HL-60 (cell line): ENCODE measurements at regions not wholly inside any gene's neighbourhood (a gene's known extent, or its start where the extent isn't known, plus 50 kb on each side); places are given as distances from the start of the nearest gene placed in this dataset.

ENCODE experiments used
- DNase-seq, 2 experiments: peaks; one replicate each; pipeline ENCODE4 v3.0.0-alpha.2; 2010 to 2020; ENCODE audit warnings: low read depth in 1 of 2, low spot score in 1 of 2
- H3K27ac ChIP-seq: fragments of 250-450 bp; sonication (Bioruptor Pico); replicated peaks from 2 replicates; pipeline ENCODE4 v1.5.1; 2020; ENCODE audit warnings: mild to moderate bottlenecking, moderate library complexity
- H3K27me3 ChIP-seq: fragments of 250-450 bp; sonication (Bioruptor Pico); 2 replicates; pipeline ENCODE4 v1.5.1; 2021; ENCODE audit warnings: mild to moderate bottlenecking, moderate library complexity; ENCODE audit not compliant: insufficient read depth, poor library complexity, severe bottlenecking
- H3K4me3 ChIP-seq: replicated peaks from 2 replicates; pipeline ENCODE4 v1.5.1; 2011; ENCODE audit warnings: mild to moderate bottlenecking, control low read depth, low read length; ENCODE audit not compliant: insufficient read depth
- GABPA ChIP-seq: IDR thresholded peaks from 2 replicates; pipeline ENCODE4 v1.6.1; 2012; ENCODE audit warnings: low read depth
- POLR2AphosphoS5 ChIP-seq: IDR thresholded peaks from 2 replicates; pipeline ENCODE4 v1.6.1; 2012; ENCODE audit warnings: low read depth
- SPI1 ChIP-seq: IDR thresholded peaks from 2 replicates; pipeline ENCODE4 v1.6.1; 2012; ENCODE audit warnings: low read depth, mild to moderate bottlenecking, borderline replicate concordance
- TF ChIP-seq, protein P1 (sequence below): IDR thresholded peaks from one replicate; pipeline ENCODE4 v1.5.1; 2011; ENCODE audit warnings: low read length, control low read depth, inconsistent platforms; ENCODE audit not compliant: insufficient read depth
- TF ChIP-seq, protein P2 (sequence below): IDR thresholded peaks from 2 replicates; pipeline ENCODE4 v1.6.1; 2012; ENCODE audit warnings: low read depth; ENCODE audit not compliant: insufficient replicate concordance

DNA sequence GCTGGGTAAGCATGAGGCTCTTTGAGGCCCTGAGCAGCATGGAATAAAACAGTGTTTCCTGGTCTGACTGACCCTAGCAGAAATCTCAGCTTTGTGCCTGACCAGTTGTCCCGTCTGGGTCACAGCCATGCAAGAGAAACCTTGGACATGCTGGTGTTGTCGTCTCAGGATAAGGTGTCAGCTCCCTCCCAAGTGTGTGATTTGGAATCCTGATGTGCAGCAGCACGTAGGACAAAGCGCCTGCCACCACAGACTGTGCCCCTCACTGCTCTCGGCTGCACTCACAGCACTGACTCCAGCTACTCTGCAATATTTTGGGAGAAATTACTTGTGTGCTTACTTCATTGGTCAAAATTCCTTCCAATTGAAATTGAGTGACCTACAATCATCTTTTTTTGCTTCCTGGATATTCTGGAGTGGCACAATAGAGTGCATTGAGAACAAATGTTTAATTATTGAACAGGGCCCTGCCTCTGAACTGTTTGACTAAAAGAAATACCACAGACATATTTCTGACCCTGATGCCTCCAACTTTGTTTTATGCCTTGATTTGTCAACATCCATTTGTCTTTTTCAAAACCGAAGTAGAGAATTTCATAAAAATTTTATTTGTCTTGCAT, 352.4 kb downstream of the SOCS6 start:
- DNase-seq: no peak
- no peak overlapping the region for H3K4me3 ChIP-seq
- TF ChIP-seq GABPA (no peak), POLR2AphosphoS5 (no peak), SPI1 (no peak)
- TF ChIP-seq, protein P1, sequence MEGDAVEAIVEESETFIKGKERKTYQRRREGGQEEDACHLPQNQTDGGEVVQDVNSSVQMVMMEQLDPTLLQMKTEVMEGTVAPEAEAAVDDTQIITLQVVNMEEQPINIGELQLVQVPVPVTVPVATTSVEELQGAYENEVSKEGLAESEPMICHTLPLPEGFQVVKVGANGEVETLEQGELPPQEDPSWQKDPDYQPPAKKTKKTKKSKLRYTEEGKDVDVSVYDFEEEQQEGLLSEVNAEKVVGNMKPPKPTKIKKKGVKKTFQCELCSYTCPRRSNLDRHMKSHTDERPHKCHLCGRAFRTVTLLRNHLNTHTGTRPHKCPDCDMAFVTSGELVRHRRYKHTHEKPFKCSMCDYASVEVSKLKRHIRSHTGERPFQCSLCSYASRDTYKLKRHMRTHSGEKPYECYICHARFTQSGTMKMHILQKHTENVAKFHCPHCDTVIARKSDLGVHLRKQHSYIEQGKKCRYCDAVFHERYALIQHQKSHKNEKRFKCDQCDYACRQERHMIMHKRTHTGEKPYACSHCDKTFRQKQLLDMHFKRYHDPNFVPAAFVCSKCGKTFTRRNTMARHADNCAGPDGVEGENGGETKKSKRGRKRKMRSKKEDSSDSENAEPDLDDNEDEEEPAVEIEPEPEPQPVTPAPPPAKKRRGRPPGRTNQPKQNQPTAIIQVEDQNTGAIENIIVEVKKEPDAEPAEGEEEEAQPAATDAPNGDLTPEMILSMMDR: no peak
- TF ChIP-seq, protein P2, sequence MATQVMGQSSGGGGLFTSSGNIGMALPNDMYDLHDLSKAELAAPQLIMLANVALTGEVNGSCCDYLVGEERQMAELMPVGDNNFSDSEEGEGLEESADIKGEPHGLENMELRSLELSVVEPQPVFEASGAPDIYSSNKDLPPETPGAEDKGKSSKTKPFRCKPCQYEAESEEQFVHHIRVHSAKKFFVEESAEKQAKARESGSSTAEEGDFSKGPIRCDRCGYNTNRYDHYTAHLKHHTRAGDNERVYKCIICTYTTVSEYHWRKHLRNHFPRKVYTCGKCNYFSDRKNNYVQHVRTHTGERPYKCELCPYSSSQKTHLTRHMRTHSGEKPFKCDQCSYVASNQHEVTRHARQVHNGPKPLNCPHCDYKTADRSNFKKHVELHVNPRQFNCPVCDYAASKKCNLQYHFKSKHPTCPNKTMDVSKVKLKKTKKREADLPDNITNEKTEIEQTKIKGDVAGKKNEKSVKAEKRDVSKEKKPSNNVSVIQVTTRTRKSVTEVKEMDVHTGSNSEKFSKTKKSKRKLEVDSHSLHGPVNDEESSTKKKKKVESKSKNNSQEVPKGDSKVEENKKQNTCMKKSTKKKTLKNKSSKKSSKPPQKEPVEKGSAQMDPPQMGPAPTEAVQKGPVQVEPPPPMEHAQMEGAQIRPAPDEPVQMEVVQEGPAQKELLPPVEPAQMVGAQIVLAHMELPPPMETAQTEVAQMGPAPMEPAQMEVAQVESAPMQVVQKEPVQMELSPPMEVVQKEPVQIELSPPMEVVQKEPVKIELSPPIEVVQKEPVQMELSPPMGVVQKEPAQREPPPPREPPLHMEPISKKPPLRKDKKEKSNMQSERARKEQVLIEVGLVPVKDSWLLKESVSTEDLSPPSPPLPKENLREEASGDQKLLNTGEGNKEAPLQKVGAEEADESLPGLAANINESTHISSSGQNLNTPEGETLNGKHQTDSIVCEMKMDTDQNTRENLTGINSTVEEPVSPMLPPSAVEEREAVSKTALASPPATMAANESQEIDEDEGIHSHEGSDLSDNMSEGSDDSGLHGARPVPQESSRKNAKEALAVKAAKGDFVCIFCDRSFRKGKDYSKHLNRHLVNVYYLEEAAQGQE: no peak
- no peak overlapping the region for H3K27ac ChIP-seq
- no peaks in the 10 kb centered on the region for H3K27me3 ChIP-seq

DNA sequence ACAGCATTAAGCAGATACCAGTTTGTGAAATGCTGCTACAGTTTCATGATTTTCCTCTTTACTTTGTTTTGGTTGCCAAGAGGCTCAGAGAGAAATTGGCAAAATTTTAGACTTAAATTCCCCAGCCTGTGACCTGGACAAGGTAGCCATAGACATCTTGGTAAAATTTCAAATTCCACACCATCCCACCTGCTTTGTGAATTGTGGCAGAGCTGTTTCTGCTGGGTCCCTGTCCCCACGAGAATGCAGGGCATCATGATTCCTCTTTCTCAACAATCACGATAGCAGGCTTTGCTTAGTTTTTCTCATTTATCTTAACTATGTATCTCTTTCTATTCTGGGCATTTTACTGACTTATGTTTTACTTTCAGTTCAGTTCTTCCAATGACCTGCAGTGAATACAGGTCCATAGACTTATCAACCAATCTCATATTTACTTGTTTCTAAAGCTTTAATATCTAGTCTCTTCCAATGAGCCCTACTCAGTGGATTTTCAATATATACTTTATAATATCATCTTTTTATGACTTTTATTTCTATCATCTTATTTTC, 351.6 kb downstream of the SOCS6 start:
- Histone ChIP-seq H3K4me3 (no peak overlapping the region), H3K27ac (no peak overlapping the region), H3K27me3 (no peaks in the 10 kb centered on the region)
- no peak for TF ChIP-seq POLR2AphosphoS5
- TF ChIP-seq SPI1: no peak
- TF ChIP-seq, protein P1: no peak
- TF ChIP-seq, protein P2: no peak
- no peak for TF ChIP-seq GABPA
- no peak for DNase-seq

DNA sequence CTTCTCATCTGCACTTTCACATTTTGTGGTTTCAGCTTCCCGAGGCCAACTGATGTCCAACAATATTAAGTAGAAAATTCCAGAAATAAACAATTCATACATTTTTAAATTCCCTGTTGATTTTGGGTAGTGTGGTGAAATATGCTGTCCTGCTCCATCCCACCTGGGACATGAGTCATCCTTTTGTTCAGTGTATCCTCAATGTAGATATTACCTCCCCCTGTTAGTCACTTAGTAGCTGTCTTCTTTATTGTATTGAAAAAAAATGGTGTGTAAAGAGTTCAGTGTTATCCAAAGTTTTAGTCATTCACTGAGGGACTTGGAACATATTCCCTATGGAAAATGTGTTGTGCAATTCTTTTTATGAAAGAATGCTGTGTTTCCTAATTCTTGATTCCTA, 348.1 kb downstream of the SOCS6 start:
- TF ChIP-seq, protein P2: no peak
- no peak for TF ChIP-seq GABPA
- TF ChIP-seq, protein P1: no peak
- TF ChIP-seq SPI1: no peak
- no peak for TF ChIP-seq POLR2AphosphoS5
- no peak overlapping the region for H3K27ac ChIP-seq
- DNase-seq: no peak

More for the DNA sequence above, 348.1 kb downstream of the SOCS6 start:
- H3K27me3 ChIP-seq: no peaks in the 10 kb centered on the region
- no peak overlapping the region for H3K4me3 ChIP-seq
